HG03066 (cell line): ENCODE measurements at regions not wholly inside any gene's neighbourhood (a gene's known extent, or its start where the extent isn't known, plus 50 kb on each side); places are given as distances from the start of the nearest gene placed in this dataset.

Experiments used
- ATAC-seq: cut with Tn5 transposase; IDR thresholded peaks from one replicate; pipeline ENCODE4 v1.9.1; 2021; ENCODE audit warnings: low read depth; ENCODE audit not compliant: unreplicated experiment

GRCh38 chr4:148831945-148832344, 389.7 kb upstream of the NR3C2 start:
- no peak for ATAC-seq

- ATAC-seq: no peak
These were observed 386.1 kb upstream of the NR3C2 start for GRCh38 chr4:148828291-148828690.

- ATAC-seq: no peak
These were observed 385.6 kb upstream of the NR3C2 start for GRCh38 chr4:148827781-148828180.

GRCh38 chr4:148823419-148823769, 381.2 kb upstream of the NR3C2 start:
- ATAC-seq: no peak

GRCh38 chr4:148822572-148823418, 380.6 kb upstream of the NR3C2 start:
- no peak for ATAC-seq

GRCh38 chr4:148814030-148814429, 371.8 kb upstream of the NR3C2 start:
- ATAC-seq: no peak

GRCh38 chr4:148813289-148813688, 371.1 kb upstream of the NR3C2 start:
- ATAC-seq: no peak

GRCh38 chr4:148812101-148812500, 369.9 kb upstream of the NR3C2 start:
- no peak for ATAC-seq

- no peak for ATAC-seq
These were observed 368.2 kb upstream of the NR3C2 start for GRCh38 chr4:148810461-148810860.

- ATAC-seq: no peak
These were observed 366.2 kb upstream of the NR3C2 start for GRCh38 chr4:148808416-148808815.

GRCh38 chr4:148800940-148801339, 358.7 kb upstream of the NR3C2 start:
- ATAC-seq: no peak

- ATAC-seq: no peak
These were observed 358.2 kb upstream of the NR3C2 start for GRCh38 chr4:148800336-148800885.

GRCh38 chr4:148795156-148795864, 353.1 kb upstream of the NR3C2 start:
- no peak for ATAC-seq

- ATAC-seq: no peak
These were observed 351.0 kb upstream of the NR3C2 start for GRCh38 chr4:148793221-148793620.

- ATAC-seq: no peak
These were observed 348.5 kb upstream of the NR3C2 start for GRCh38 chr4:148790691-148791090.

GRCh38 chr4:148790246-148790645, 348.0 kb upstream of the NR3C2 start:
- no peak for ATAC-seq

GRCh38 chr4:148787831-148788477, 345.7 kb upstream of the NR3C2 start:
- no peak for ATAC-seq

GRCh38 chr4:148787285-148787684, 345.1 kb upstream of the NR3C2 start:
- no peak for ATAC-seq

GRCh38 chr4:148786699-148787098, 344.5 kb upstream of the NR3C2 start:
- ATAC-seq: no peak

- ATAC-seq: no peak
These were observed 340.1 kb upstream of the NR3C2 start for GRCh38 chr4:148782284-148782683.

- no peak for ATAC-seq
These were observed 338.3 kb upstream of the NR3C2 start for GRCh38 chr4:148780426-148781005.
